ENCODE measurements at regions not wholly inside any gene's neighbourhood (a gene's known extent, or its start where the extent isn't known, plus 50 kb on each side); places are given as distances from the start of the nearest gene placed in this dataset.

DNA sequence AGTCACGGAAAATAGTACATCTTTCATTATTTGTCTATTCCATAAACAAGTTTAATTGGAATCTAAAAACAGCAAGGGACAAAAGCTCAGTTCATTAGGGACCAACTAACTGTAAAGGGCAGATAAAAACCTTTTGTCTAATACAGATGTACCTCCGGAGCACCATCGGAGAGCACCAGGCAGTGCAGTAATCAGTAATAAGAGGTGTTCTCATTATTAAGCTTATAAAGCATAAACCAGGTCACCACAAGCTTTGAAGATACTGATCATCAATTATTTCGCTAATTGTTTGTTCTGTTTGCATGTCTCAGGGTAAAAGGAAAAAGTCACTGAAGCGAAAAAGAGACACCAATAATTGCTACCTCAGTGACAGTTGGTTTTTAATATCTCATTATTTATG is 207.3 kb upstream of the PRKD1 start:
- TF ChIP-seq, protein P1, sequence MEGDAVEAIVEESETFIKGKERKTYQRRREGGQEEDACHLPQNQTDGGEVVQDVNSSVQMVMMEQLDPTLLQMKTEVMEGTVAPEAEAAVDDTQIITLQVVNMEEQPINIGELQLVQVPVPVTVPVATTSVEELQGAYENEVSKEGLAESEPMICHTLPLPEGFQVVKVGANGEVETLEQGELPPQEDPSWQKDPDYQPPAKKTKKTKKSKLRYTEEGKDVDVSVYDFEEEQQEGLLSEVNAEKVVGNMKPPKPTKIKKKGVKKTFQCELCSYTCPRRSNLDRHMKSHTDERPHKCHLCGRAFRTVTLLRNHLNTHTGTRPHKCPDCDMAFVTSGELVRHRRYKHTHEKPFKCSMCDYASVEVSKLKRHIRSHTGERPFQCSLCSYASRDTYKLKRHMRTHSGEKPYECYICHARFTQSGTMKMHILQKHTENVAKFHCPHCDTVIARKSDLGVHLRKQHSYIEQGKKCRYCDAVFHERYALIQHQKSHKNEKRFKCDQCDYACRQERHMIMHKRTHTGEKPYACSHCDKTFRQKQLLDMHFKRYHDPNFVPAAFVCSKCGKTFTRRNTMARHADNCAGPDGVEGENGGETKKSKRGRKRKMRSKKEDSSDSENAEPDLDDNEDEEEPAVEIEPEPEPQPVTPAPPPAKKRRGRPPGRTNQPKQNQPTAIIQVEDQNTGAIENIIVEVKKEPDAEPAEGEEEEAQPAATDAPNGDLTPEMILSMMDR (IDR thresholded peaks at IDR 0.05; ENCODE audit: low read depth, low read length), result no peak
- no peak for TF ChIP-seq EZH2phosphoT487 (IDR thresholded peaks at IDR 0.05; ENCODE audit: low read depth)

All from OCI-LY3 (cell line).